Loucy (cell line): ENCODE measurements at regions not wholly inside any gene's neighbourhood (a gene's known extent, or its start where the extent isn't known, plus 50 kb on each side); places are given as distances from the start of the nearest gene placed in this dataset.

Experiments
- H2AFZ ChIP-seq: fragments of 200-600 bp; sonication (generic); 2 replicates; pipeline ENCODE4 v1.6.0; 2016; ENCODE audit warnings: antibody characterized with exemption, mild to moderate bottlenecking, low read length, moderate library complexity
- H3F3A ChIP-seq: fragments of 200-600 bp; 2 replicates; pipeline ENCODE4 v1.6.0; 2016; ENCODE audit warnings: antibody characterized with exemption, low read depth, mild to moderate bottlenecking
- H3K27me3 ChIP-seq: fragments of 200-600 bp; sonication (generic); 2 replicates; pipeline ENCODE4 v1.6.1; 2014; ENCODE audit warnings: low read length, mild to moderate bottlenecking; ENCODE audit not compliant: insufficient read depth, poor library complexity, severe bottlenecking
- H3K36me3 ChIP-seq: fragments of 200-600 bp; sonication (generic); 2 replicates; pipeline ENCODE4 v1.6.1; 2016; ENCODE audit warnings: low read length; ENCODE audit not compliant: insufficient read depth
- H3K4me1 ChIP-seq: fragments of 200-600 bp; sonication (generic); 2 replicates; pipeline ENCODE4 v1.5.1; 2014; ENCODE audit warnings: low read length, mild to moderate bottlenecking; ENCODE audit not compliant: insufficient read depth, poor library complexity, severe bottlenecking
- H3K4me2 ChIP-seq: fragments of 200-600 bp; sonication (generic); 2 replicates; pipeline ENCODE4 v1.6.0; 2014; ENCODE audit warnings: antibody characterized with exemption, low read length, low read depth, mild to moderate bottlenecking; ENCODE audit not compliant: poor library complexity, severe bottlenecking
- H3K4me3 ChIP-seq: fragments of 200-600 bp; sonication (generic); 2 replicates; pipeline ENCODE4 v1.5.1; 2014; ENCODE audit warnings: low read length, mild to moderate bottlenecking, mixed read lengths; ENCODE audit not compliant: poor library complexity, severe bottlenecking
- H3K79me2 ChIP-seq: fragments of 200-600 bp; sonication (generic); 2 replicates; pipeline ENCODE4 v1.6.1; 2014; ENCODE audit warnings: low read length; ENCODE audit not compliant: insufficient read depth
- H3K9ac ChIP-seq: fragments of 200-600 bp; sonication (generic); 2 replicates; pipeline ENCODE4 v1.6.0; 2014; ENCODE audit warnings: mild to moderate bottlenecking, low read depth, low read length, moderate library complexity; ENCODE audit not compliant: poor library complexity, severe bottlenecking
- H3K9me2 ChIP-seq: fragments of 200-600 bp; sonication (generic); replicated peaks from 2 replicates; pipeline ENCODE4 v1.6.1; 2016; ENCODE audit warnings: low read depth, low read length, mixed read lengths
- H3K9me3 ChIP-seq: fragments of 200-600 bp; sonication (generic); 2 replicates; pipeline ENCODE4 v1.6.1; 2014; ENCODE audit warnings: mild to moderate bottlenecking, antibody characterized with exemption, low read length, low read depth; ENCODE audit not compliant: insufficient read depth
- H4K20me1 ChIP-seq: fragments of 200-600 bp; sonication (generic); 2 replicates; pipeline ENCODE4 v1.6.0; 2014; ENCODE audit warnings: antibody characterized with exemption, low read length, mild to moderate bottlenecking; ENCODE audit not compliant: insufficient read depth, poor library complexity, severe bottlenecking
- EZH2phosphoT487 ChIP-seq: fragments of 200-600 bp; IDR thresholded peaks from 2 replicates; pipeline ENCODE4 v1.6.1; 2018; ENCODE audit warnings: antibody characterized with exemption, mild to moderate bottlenecking, moderate library complexity, borderline replicate concordance
- TF ChIP-seq, protein P1 (sequence below): fragments of 200-600 bp; sonication (generic); conservative IDR thresholded peaks from 2 replicates; pipeline ENCODE4 v1.5.1; 2014; ENCODE audit warnings: mild to moderate bottlenecking, antibody characterized with exemption, low read length

DNA sequence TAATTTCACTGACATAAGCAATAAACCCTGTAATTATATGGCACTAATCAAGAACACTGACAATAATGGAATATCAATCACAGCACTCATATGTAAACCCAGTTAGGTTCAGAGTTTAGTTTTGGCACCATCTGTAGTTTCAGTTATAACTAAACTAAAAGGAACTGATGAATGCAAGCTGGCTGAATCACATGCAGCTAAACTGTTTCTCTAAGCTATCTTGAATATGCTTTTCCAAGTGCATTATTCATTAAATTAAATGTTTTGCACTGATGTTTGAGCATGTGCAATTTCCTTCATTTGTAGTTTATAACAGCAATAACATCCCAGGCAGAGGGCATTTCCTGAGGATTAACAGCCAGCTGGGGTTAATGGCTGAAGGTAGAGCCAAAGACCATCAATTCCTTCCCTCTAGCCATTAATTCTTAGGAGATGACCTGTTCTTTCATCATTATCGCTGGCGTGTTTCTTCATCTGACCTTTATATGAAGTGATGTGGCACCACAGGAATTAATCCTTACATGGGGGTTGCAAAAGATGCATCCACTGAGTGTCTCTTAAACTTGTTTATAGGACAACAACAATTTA lies 562.8 kb upstream of the IGFBP7 start:
- Histone ChIP-seq H3K27me3 (no peaks in the 10 kb centered on the region), H3K4me2 (no peak overlapping the region), H2AFZ (no peak overlapping the region), H3K9me3 (no peaks in the 10 kb centered on the region), H3K79me2 (no peaks in the 10 kb centered on the region), H3K36me3 (no peaks in the 10 kb centered on the region), H3K4me1 (no peaks in the 10 kb centered on the region), H3K9ac (no peak overlapping the region), H3K9me2 (no peaks in the 10 kb centered on the region), H3F3A (no peaks in the 10 kb centered on the region), H3K4me3 (no peak overlapping the region), H4K20me1 (no peaks in the 10 kb centered on the region)
- TF ChIP-seq EZH2phosphoT487 = no peak
- TF ChIP-seq, protein P1, sequence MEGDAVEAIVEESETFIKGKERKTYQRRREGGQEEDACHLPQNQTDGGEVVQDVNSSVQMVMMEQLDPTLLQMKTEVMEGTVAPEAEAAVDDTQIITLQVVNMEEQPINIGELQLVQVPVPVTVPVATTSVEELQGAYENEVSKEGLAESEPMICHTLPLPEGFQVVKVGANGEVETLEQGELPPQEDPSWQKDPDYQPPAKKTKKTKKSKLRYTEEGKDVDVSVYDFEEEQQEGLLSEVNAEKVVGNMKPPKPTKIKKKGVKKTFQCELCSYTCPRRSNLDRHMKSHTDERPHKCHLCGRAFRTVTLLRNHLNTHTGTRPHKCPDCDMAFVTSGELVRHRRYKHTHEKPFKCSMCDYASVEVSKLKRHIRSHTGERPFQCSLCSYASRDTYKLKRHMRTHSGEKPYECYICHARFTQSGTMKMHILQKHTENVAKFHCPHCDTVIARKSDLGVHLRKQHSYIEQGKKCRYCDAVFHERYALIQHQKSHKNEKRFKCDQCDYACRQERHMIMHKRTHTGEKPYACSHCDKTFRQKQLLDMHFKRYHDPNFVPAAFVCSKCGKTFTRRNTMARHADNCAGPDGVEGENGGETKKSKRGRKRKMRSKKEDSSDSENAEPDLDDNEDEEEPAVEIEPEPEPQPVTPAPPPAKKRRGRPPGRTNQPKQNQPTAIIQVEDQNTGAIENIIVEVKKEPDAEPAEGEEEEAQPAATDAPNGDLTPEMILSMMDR = no peak

DNA sequence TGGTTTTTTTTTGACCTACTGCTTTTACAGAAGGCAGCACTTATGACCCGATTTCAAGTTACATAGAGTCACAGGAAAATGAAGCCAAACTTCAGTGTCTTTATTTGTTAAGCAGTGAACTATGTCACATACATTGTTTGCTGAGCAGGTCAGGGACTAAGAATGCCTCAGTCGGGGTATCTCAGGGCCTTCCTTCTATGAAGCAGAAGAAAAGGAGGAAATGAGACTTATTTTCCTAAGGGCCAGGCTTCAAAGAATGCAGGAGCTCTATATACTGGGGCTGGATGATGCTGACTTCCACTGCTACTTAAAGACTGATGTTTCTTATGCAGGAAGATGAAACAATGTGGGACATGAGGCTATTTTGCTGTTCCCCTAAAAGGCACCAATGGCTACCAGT lies 558.4 kb upstream of the IGFBP7 start:
- Histone ChIP-seq H3K4me3 (no peak overlapping the region), H3K9me2 (no peaks in the 10 kb centered on the region), H3K36me3 (no peaks in the 10 kb centered on the region), H4K20me1 (no peaks in the 10 kb centered on the region), H3K4me2 (no peak overlapping the region), H3K27me3 (no peaks in the 10 kb centered on the region), H3K9ac (no peak overlapping the region), H2AFZ (no peak overlapping the region), H3K9me3 (no peaks in the 10 kb centered on the region), H3K79me2 (no peaks in the 10 kb centered on the region), H3K4me1 (no peaks in the 10 kb centered on the region), H3F3A (no peaks in the 10 kb centered on the region)
- no peak for TF ChIP-seq EZH2phosphoT487
- TF ChIP-seq, protein P1 = no peak

DNA sequence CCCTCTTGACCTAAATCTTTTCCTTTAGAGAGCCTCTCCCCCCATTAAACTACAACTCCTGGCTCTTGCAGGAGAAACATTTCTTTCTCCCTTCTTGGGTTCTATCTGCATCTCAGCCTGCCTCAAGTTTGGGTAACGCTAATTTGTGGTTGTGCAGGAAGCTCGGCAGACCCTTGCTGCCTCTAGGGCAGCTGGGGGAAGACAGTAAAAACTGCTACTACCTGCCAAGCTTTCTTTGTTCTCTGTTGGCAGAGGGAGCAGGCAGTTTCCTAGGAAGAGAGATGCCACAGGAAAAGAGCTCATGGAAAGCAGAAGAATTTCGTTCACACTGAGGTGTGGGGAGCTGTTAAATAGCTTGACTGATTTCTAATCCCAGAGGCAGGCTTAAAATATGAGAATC lies 555.6 kb upstream of the IGFBP7 start:
- Histone ChIP-seq H3K9ac (no peak overlapping the region), H3K36me3 (no peaks in the 10 kb centered on the region), H2AFZ (no peak overlapping the region), H3K4me2 (no peak overlapping the region), H3K79me2 (no peaks in the 10 kb centered on the region), H3K9me3 (no peaks in the 10 kb centered on the region), H3K9me2 (no peaks in the 10 kb centered on the region), H3K4me1 (no peaks in the 10 kb centered on the region), H3F3A (no peaks in the 10 kb centered on the region), H3K27me3 (no peaks in the 10 kb centered on the region), H3K4me3 (no peak overlapping the region), H4K20me1 (no peaks in the 10 kb centered on the region)
- no peak for TF ChIP-seq EZH2phosphoT487
- TF ChIP-seq, protein P1 = no peak
